Kidney (tissue), 13 donors: ENCODE measurements at regions not wholly inside any gene's neighbourhood (a gene's known extent, or its start where the extent isn't known, plus 50 kb on each side); places are given as distances from the start of the nearest gene placed in this dataset.
"Not testable (repeated sequence)": the region's sequence is repeated elsewhere in the genome, so short reads cannot be mapped to it uniquely, and the experiment has no call there.

Source experiments
- DNase-seq, 5 donors: peaks; one replicate each; pipeline ENCODE4 v3.0.0-alpha.2; 2013 to 2020
- FAIRE-seq: peaks from 2 replicates; lab custom pipeline; 2012; peaks lifted over from hg19 to GRCh38; lab: Jason Lieb, UNC
- H3K27ac ChIP-seq, 2 donors: one replicate each; pipeline ENCODE4 v1.7.0; 2013; ENCODE audit warnings: low read depth in 2 of 2, low read length in 2 of 2, inconsistent platforms in 1 of 2
- H3K27me3 ChIP-seq: one replicate; pipeline ENCODE4 v1.7.1; 2013; ENCODE audit warnings: low read length, inconsistent platforms; ENCODE audit not compliant: control insufficient read depth, insufficient read depth
- H3K36me3 ChIP-seq, 3 donors: one replicate each; pipeline versions ENCODE4 v1.7.0 to v1.7.1; 2013; ENCODE audit warnings: low read length in 3 of 3, control low read depth in 1 of 3, inconsistent platforms in 1 of 3; ENCODE audit not compliant: insufficient read depth in 3 of 3, control insufficient read depth in 2 of 3
- H3K4me1 ChIP-seq, 3 donors: one replicate each; pipeline versions ENCODE4 v1.7.0 to v1.7.1; 2013; ENCODE audit warnings: low read length in 3 of 3, inconsistent platforms in 1 of 3, low read depth in 1 of 3; ENCODE audit not compliant: control insufficient read depth in 2 of 3, insufficient read depth in 2 of 3
- H3K4me3 ChIP-seq, 3 donors: one replicate each; pipeline versions ENCODE4 v1.7.0 to v1.8.1; 2013; ENCODE audit warnings: low read length in 3 of 3, control low read depth in 1 of 3, inconsistent platforms in 1 of 3
- H3K9ac ChIP-seq, 3 donors: one replicate each; pipeline versions ENCODE4 v1.7.0 to v1.7.1; 2013; ENCODE audit warnings: low read length in 3 of 3, control low read depth in 1 of 3, inconsistent platforms in 1 of 3
- H3K9me3 ChIP-seq, 3 donors: one replicate each; pipeline versions ENCODE4 v1.7.0 to v1.7.1; 2013; ENCODE audit warnings: low read length in 3 of 3, control low read depth in 1 of 3, inconsistent platforms in 1 of 3; ENCODE audit not compliant: control insufficient read depth in 2 of 3, insufficient read depth in 1 of 3
- intact Hi-C: fragments of 100-400 bp; cut with DNase I; formaldehyde crosslinking; loops from one replicate; pipeline ENCODE4 v1.11.1; 2022
- TF ChIP-seq, protein P1 (sequence below): IDR thresholded peaks from 3 replicates; pipeline ENCODE4 v1.5.1; 2012; ENCODE audit warnings: mild to moderate bottlenecking, moderate library complexity, borderline replicate concordance; ENCODE audit not compliant: insufficient read depth; ENCODE audit errors: extremely low read depth
- donor health status: control.
- donor health status: control.
- donor health status: control.
- donor health status: control.
- donor health status: control.
- donor health status: DM: yes; HTN: yes; CAD: no.
- donor health status: Normal renal cell carcinoma (clear cell type).

DNA sequence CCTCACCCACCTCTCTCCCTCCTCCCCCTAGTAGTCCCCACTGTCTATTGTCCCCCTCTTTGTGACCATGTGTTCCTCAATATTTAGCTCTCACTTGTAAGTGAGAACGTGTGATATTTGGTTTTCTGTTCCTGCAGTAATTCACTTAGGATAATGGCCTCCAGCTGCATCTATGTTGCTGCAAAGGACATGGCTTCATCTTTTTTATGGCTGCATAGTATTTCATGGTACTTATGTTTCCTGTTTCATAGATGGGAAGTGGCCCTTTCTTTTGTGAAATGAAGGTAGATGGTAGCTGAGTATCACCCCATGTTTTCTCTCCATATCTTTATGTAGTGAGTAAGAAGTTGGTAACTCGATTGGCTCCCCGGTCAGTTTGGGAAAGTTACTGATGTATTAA is 66.6 kb upstream of the CREB3L1 start:
- FAIRE-seq (no peak), DNase-seq (no peak)
- TF ChIP-seq, protein P1, sequence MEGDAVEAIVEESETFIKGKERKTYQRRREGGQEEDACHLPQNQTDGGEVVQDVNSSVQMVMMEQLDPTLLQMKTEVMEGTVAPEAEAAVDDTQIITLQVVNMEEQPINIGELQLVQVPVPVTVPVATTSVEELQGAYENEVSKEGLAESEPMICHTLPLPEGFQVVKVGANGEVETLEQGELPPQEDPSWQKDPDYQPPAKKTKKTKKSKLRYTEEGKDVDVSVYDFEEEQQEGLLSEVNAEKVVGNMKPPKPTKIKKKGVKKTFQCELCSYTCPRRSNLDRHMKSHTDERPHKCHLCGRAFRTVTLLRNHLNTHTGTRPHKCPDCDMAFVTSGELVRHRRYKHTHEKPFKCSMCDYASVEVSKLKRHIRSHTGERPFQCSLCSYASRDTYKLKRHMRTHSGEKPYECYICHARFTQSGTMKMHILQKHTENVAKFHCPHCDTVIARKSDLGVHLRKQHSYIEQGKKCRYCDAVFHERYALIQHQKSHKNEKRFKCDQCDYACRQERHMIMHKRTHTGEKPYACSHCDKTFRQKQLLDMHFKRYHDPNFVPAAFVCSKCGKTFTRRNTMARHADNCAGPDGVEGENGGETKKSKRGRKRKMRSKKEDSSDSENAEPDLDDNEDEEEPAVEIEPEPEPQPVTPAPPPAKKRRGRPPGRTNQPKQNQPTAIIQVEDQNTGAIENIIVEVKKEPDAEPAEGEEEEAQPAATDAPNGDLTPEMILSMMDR = no peak
- Histone ChIP-seq H3K4me1 (no peaks in the 10 kb centered on the region), H3K9ac (no peak overlapping the region), H3K27ac (no peak overlapping the region), H3K27me3 (no peaks in the 10 kb centered on the region), H3K4me3 (no peak overlapping the region), H3K9me3 (peaks cover 0 to 2% (median 0%) of the 10 kb centered on the region in 3 donors), H3K36me3 (no peaks in the 10 kb centered on the region)
- intact Hi-C loops = no loop called here

DNA sequence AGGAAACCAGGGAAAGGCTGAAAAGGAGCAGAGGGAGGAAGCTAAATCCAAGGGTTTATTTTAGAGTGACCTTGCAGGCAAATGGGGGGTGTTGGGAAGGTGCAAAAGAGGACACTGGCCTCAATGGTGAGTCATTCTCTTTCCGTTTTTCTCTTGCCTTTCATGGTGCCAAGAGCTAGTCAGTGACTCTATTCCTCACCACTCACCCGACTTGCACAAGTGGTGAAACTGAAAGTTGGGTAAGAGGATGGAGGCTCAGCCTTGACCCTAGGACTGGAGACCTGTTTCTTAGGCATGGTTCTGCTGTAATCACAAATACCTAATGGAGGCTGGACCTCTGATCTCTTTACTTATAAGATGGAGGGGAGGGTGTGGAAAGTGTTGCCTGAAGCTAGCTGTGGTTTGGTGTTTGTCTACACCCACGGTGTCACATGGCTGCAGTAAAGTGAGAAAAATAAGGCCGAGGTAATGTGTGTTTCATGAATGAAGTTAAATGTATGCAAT is 67.3 kb upstream of the CREB3L1 start:
- TF ChIP-seq, protein P1 = no peak
- H3K9me3 ChIP-seq = peaks cover 0 to 2% (median 0%) of the 10 kb centered on the region in 3 donors
- no peak overlapping the region for H3K4me3 ChIP-seq
- H3K36me3 ChIP-seq = no peaks in the 10 kb centered on the region
- FAIRE-seq (no peak), DNase-seq (no peak)
- H3K27ac ChIP-seq = no peak overlapping the region
- H3K9ac ChIP-seq = no peak overlapping the region
- no peaks in the 10 kb centered on the region for H3K4me1 ChIP-seq
- H3K27me3 ChIP-seq = no peaks in the 10 kb centered on the region
- intact Hi-C loops = no loop called here

- H3K27me3 ChIP-seq, H3K27ac ChIP-seq, intact Hi-C loops, DNase-seq, H3K4me3 ChIP-seq, H3K9ac ChIP-seq, H3K4me1 ChIP-seq, H3K36me3 ChIP-seq, H3K9me3 ChIP-seq, FAIRE-seq: not testable (repeated sequence)
These were observed 67.8 kb upstream of the CREB3L1 start for GRCh38 chr11:46209624-46210023.

DNA sequence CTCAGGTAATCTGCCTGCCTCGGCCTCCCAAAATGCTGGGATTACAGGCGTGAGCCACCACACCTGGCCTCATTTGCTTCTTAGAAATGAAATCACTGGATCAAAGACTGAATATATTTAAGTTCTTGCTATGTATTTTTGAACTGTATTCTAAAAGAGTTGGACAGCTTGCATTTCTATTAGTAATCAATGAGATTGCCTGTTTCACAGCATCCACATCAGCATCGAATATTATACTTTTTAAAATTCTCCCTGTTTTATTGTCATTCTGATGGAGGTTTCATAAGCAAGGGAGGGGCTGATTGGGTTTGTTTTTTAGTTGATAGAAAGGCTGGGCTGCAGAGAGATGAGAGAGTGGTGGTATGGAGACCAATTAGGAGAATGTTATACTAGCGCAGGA is 68.7 kb upstream of the CREB3L1 start:
- DNase-seq (no peak), FAIRE-seq (no peak)
- H3K9ac ChIP-seq = no peak overlapping the region
- no peaks in the 10 kb centered on the region for H3K27me3 ChIP-seq
- no peaks in the 10 kb centered on the region for H3K36me3 ChIP-seq
- intact Hi-C loops = no loop called here
- TF ChIP-seq, protein P1 = no peak
- H3K4me1 ChIP-seq = no peaks in the 10 kb centered on the region
- no peak overlapping the region for H3K4me3 ChIP-seq
- peaks cover 0 to 2% (median 0%) of the 10 kb centered on the region in 3 donors for H3K9me3 ChIP-seq
- no peak overlapping the region for H3K27ac ChIP-seq
